HepG2 (cell line): ENCODE measurements at regions not wholly inside any gene's neighbourhood (a gene's known extent, or its start where the extent isn't known, plus 50 kb on each side); places are given as distances from the start of the nearest gene placed in this dataset.

Experiments used
- ATAC-seq: fragments of 200-7000 bp; cut with Tn5 transposase; 3 replicates; pipeline ENCODE4 v1.9.1; 2020; ENCODE audit warnings: mild to moderate bottlenecking, moderate library complexity
- BruUV-seq: library from RNA; stranded (reverse); fragments of 400-500 nt; replicated peaks from 2 replicates; lab custom pipeline; 2021; lab: Mats Ljungman, UMichigan
- CTCF ChIA-PET: fragments of 300-600 bp; formaldehyde crosslinking; extraction: SDS; loops from one replicate; lab custom pipeline; 2021; ENCODE audit warnings: low total read pairs, inconsistent platforms, low intra/inter-chr PET ratio; lab: Yijun Ruan, JAX
- POLR2A ChIA-PET: fragments of 350-600 bp; sonication (Branson Sonifier 250); formaldehyde crosslinking; loops from one replicate; lab custom pipeline; 2020; ENCODE audit warnings: antibody characterized with exemption, inconsistent platforms; lab: Yijun Ruan, JAX
- DNase-seq: peaks from one replicate; pipeline ENCODE4 v3.0.0-alpha.2; 2015; ENCODE audit warnings: low spot score
- FAIRE-seq: peaks from 3 replicates; lab custom pipeline; 2011; peaks lifted over from hg19 to GRCh38; lab: Jason Lieb, UNC
- H2AFZ ChIP-seq: one replicate; pipeline ENCODE4 v1.6.1; 2011; ENCODE audit warnings: low read length, inconsistent platforms
- H3K27ac ChIP-seq: fragments of 300-600 bp; 3 replicates; pipeline ENCODE4 v1.8.0; 2011; ENCODE audit warnings: mixed run types, mild to moderate bottlenecking, mixed read lengths, low read length, inconsistent platforms; ENCODE audit not compliant: insufficient read depth; ENCODE audit errors: extremely low read length
- H3K27me3 ChIP-seq, 2 experiments: fragments of 200-600 bp in 1 of 2; 2 replicates in 1 of 2; 3 replicates in 1 of 2; pipeline versions ENCODE4 v1.6.0 to v1.8.0; 2011; ENCODE audit warnings: low read length in 2 of 2, mild to moderate bottlenecking in 2 of 2, moderate library complexity in 2 of 2, inconsistent platforms in 1 of 2; ENCODE audit not compliant: insufficient read depth in 2 of 2, control insufficient read depth in 1 of 2
- H3K36me3 ChIP-seq, 2 experiments: fragments of 200-600 bp in 1 of 2; replicated peaks in 1 of 2; 2 replicates in 1 of 2; 3 replicates in 1 of 2; pipeline versions ENCODE4 v1.5.1 to v1.8.0; 2011; ENCODE audit warnings: low read length in 2 of 2, inconsistent platforms in 1 of 2; ENCODE audit not compliant: insufficient read depth in 2 of 2, control insufficient read depth in 1 of 2
- H3K4me1 ChIP-seq: 2 replicates; pipeline ENCODE4 v1.5.1; 2012; ENCODE audit warnings: low read length, inconsistent platforms; ENCODE audit not compliant: insufficient read depth
- H3K4me2 ChIP-seq: 2 replicates; pipeline ENCODE4 v1.6.0; 2011; ENCODE audit warnings: low read depth, low read length, inconsistent platforms
- H3K4me3 ChIP-seq, 3 experiments: fragments of 200-600 bp in 1 of 3; sonication (generic), shearing (Covaris generic) in 1 of 3; replicated peaks in 1 of 3; 2 replicates each; pipeline ENCODE4 v1.5.1; 2011 to 2016; ENCODE audit warnings: low read length in 3 of 3, inconsistent platforms in 2 of 3, low read depth in 2 of 3, mild to moderate bottlenecking in 2 of 3, control low read depth in 1 of 3, mixed read lengths in 1 of 3; ENCODE audit not compliant: insufficient read depth in 1 of 3
- H3K79me2 ChIP-seq: one replicate; pipeline ENCODE4 v1.6.1; 2011; ENCODE audit warnings: low read length, inconsistent platforms; ENCODE audit not compliant: insufficient read depth
- H3K9ac ChIP-seq: 2 replicates; pipeline ENCODE4 v1.6.0; 2011; ENCODE audit warnings: mild to moderate bottlenecking, low read depth, low read length, inconsistent platforms; ENCODE audit not compliant: insufficient read depth
- H3K9me3 ChIP-seq: 2 replicates; pipeline ENCODE4 v1.5.1; 2012; ENCODE audit warnings: mild to moderate bottlenecking, low read length
- H4K20me1 ChIP-seq: 2 replicates; pipeline ENCODE4 v1.6.0; 2011; ENCODE audit warnings: inconsistent platforms, mild to moderate bottlenecking, low read length, moderate library complexity; ENCODE audit not compliant: insufficient read depth
- AGO2 ChIP-seq: fragments of 200-400 bp; formaldehyde crosslinking; optimal IDR thresholded peaks from 2 replicates; pipeline ENCODE3; 2017; ENCODE audit warnings: mild to moderate bottlenecking, low read depth, low read length, moderate library complexity
- ASH2L ChIP-seq: fragments of 300-600, 200-600 bp; sonication (generic); IDR thresholded peaks from 2 replicates; pipeline ENCODE4 v1.7.0; 2017; ENCODE audit warnings: low read depth, mild to moderate bottlenecking, moderate library complexity, mixed read lengths, low read length; ENCODE audit not compliant: insufficient read length
- CAMTA2 ChIP-seq: sonication (generic); formaldehyde crosslinking; IDR thresholded peaks from 2 replicates; pipeline ENCODE4 v1.4.0; 2020; ENCODE audit warnings: mild to moderate bottlenecking, missing genetic modification reagents, borderline replicate concordance
- CBX5 ChIP-seq: sonication (generic); formaldehyde crosslinking; IDR thresholded peaks from 2 replicates; pipeline ENCODE4 v1.4.0; 2020; ENCODE audit warnings: missing genetic modification reagents, borderline replicate concordance
- FOXO1 ChIP-seq: sonication (generic); formaldehyde crosslinking; IDR thresholded peaks from 2 replicates; pipeline ENCODE4 v1.4.0; 2020; ENCODE audit warnings: missing genetic modification reagents
- GTF3A ChIP-seq: sonication (generic); formaldehyde crosslinking; conservative IDR thresholded peaks from 2 replicates; pipeline ENCODE4 v1.4.0; 2020; ENCODE audit warnings: mild to moderate bottlenecking, missing genetic modification reagents
- MAFF ChIP-seq: IDR thresholded peaks from 2 replicates; pipeline ENCODE4 v1.6.1; 2011; ENCODE audit warnings: low read depth, low read length, improper control_type of control experiment
- MAZ ChIP-seq, 2 experiments: sonication (generic) in 1 of 2; formaldehyde crosslinking in 1 of 2; IDR thresholded peaks; 2 replicates each; pipeline versions ENCODE4 v1.5.0 to v1.6.1; 2012 to 2020; ENCODE audit warnings: low read depth in 2 of 2, mild to moderate bottlenecking in 2 of 2, borderline replicate concordance in 1 of 2, improper control_type of control experiment in 1 of 2, low read length in 1 of 2, missing genetic modification reagents in 1 of 2, moderate library complexity in 1 of 2
- MIER3 ChIP-seq: IDR thresholded peaks from 2 replicates; pipeline ENCODE4 v1.6.1; 2016; ENCODE audit warnings: missing compliant biosample characterization, borderline replicate concordance
- SIX1 ChIP-seq: sonication (generic); formaldehyde crosslinking; IDR thresholded peaks from 2 replicates; pipeline ENCODE4 v1.4.0; 2020; ENCODE audit warnings: missing genetic modification reagents, borderline replicate concordance
- SNAPC2 ChIP-seq: sonication (generic); formaldehyde crosslinking; IDR thresholded peaks from 2 replicates; pipeline ENCODE4 v1.8.1; 2022; ENCODE audit warnings: mild to moderate bottlenecking, missing genetic modification reagents
- ZBTB3 ChIP-seq: sonication (generic); formaldehyde crosslinking; IDR thresholded peaks from 2 replicates; pipeline ENCODE4 v1.4.0; 2020; ENCODE audit warnings: low read depth, mild to moderate bottlenecking, moderate library complexity, missing genetic modification reagents, borderline replicate concordance
- ZBTB49 ChIP-seq: sonication (generic); formaldehyde crosslinking; IDR thresholded peaks from 2 replicates; pipeline ENCODE4 v1.4.0; 2020; ENCODE audit warnings: missing genetic modification reagents, borderline replicate concordance
- ZNF30 ChIP-seq: sonication (generic); formaldehyde crosslinking; IDR thresholded peaks from 2 replicates; pipeline ENCODE4 v1.5.0; 2020; ENCODE audit warnings: mild to moderate bottlenecking, missing genetic modification reagents
- ZNF367 ChIP-seq: sonication (generic); formaldehyde crosslinking; IDR thresholded peaks from 2 replicates; pipeline ENCODE4 v1.4.0; 2020; ENCODE audit warnings: missing genetic modification reagents, borderline replicate concordance
- ZNF414 ChIP-seq: sonication (generic); formaldehyde crosslinking; IDR thresholded peaks from 2 replicates; pipeline ENCODE4 v1.5.0; 2020; ENCODE audit warnings: missing genetic modification reagents
- ZNF678 ChIP-seq: sonication (generic); formaldehyde crosslinking; IDR thresholded peaks from 2 replicates; pipeline ENCODE4 v1.4.0; 2020; ENCODE audit warnings: mild to moderate bottlenecking, missing genetic modification reagents
- ZNF816 ChIP-seq: sonication (generic); formaldehyde crosslinking; IDR thresholded peaks from 2 replicates; pipeline ENCODE4 v1.8.0; 2022; ENCODE audit warnings: missing genetic modification reagents, mild to moderate bottlenecking, borderline replicate concordance
- WGBS: methylation state at CpG from one replicate; pipeline ENCODE4 v1.1.6; 2017; ENCODE audit warnings: low lambda C conversion rate; 5-methylcytosine and 5-hydroxymethylcytosine counted together
- in situ Hi-C: cut with HindIII; loops from 2 replicates; pipeline ENCODE4 v1.10.0; 2017; ENCODE audit warnings: low pct_unique_long_range_greater_than_20kb; ENCODE audit not compliant: extremely low pct_ligation_motif_present
- intact Hi-C: fragments of 100-400 bp; cut with micrococcal nuclease; formaldehyde crosslinking; loops from one replicate; pipeline ENCODE4 v1.10.0; 2022; ENCODE audit not compliant: unreplicated experiment
- TF ChIP-seq, protein P1 (sequence below): sonication (generic); formaldehyde crosslinking; IDR thresholded peaks from 2 replicates; pipeline ENCODE4 v1.5.0; 2020; ENCODE audit warnings: mild to moderate bottlenecking, missing genetic modification reagents

DNA sequence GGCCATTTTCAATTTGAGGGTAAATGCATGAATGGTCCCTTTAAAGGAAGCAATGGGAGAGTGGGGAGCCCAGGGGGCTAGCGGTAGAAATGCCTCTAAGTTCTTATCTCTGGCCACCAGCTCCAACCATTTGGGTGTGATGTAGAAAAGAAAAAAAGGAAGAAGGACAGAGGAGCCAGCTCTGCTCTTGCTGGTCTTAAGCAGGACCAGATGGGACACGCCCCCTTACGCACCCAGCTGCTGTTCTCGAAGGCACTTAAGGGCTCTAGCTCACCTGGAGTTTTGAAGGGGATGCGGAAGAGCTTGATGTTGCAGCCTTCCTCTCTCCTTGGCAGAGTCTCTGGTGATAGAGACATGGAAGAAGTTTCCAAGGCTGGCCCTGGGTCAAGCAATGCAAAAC, 59.5 kb upstream of the RNF144B start (continued):
- TF ChIP-seq MAZ (IDR thresholded peaks at IDR 0.05; ENCODE audit: borderline replicate concordance, low read depth, low read length) (no peak), MAZ (CRISPR knock-in tag; IDR thresholded peaks at IDR 0.05; ENCODE audit: low read depth) (no peak)

GRCh38 chr6:18326980-18327379, 60.2 kb upstream of the RNF144B start:
- no peak for ATAC-seq
- no peaks in the 10 kb centered on the region for H3K9me3 ChIP-seq
- H3K4me1 ChIP-seq, result no peaks in the 10 kb centered on the region
- H3K36me3 ChIP-seq, result no peaks in the 10 kb centered on the region
- 24% methylated on average over 5 of the region's 6 CpGs for WGBS
- no peak overlapping the region for H3K4me2 ChIP-seq
- H3K79me2 ChIP-seq, result no peaks in the 10 kb centered on the region
- H3K4me3 ChIP-seq, result no peak overlapping the region
- H2AFZ ChIP-seq, result no peak overlapping the region
- H3K27me3 ChIP-seq, result no peaks in the 10 kb centered on the region
- ChIA-PET POLR2A (no interaction called here), CTCF (no interaction called here)
- in situ Hi-C loops (loop anchor here (5.0 kb wide), 1 partner anchor 175 kb away; no protein-coding TSS in a partner anchor), intact Hi-C loops (no loop called here)
- no peak overlapping the region for H3K9ac ChIP-seq
- BruUV-seq, result no TSS peak
- no peak for FAIRE-seq
- no peak overlapping the region for H3K27ac ChIP-seq
- DNase-seq, result no peak
- H4K20me1 ChIP-seq, result no peaks in the 10 kb centered on the region
- TF ChIP-seq ZBTB49 (CRISPR knock-in tag) (no peak), SNAPC2 (CRISPR knock-in tag) (no peak), CBX5 (no peak), ZNF816 (CRISPR knock-in tag) (no peak), ZBTB3 (CRISPR knock-in tag) (no peak), ZNF678 (CRISPR knock-in tag) (no peak), ZNF30 (CRISPR knock-in tag) (no peak), MIER3 (no peak), FOXO1 (CRISPR knock-in tag) (no peak), CAMTA2 (CRISPR knock-in tag) (no peak), MAFF (no peak), ZNF367 (no peak), GTF3A (CRISPR knock-in tag) (no peak), ASH2L (no peak), AGO2 (no peak), ZNF414 (CRISPR knock-in tag) (no peak), SIX1 (no peak)
- TF ChIP-seq, protein P1, sequence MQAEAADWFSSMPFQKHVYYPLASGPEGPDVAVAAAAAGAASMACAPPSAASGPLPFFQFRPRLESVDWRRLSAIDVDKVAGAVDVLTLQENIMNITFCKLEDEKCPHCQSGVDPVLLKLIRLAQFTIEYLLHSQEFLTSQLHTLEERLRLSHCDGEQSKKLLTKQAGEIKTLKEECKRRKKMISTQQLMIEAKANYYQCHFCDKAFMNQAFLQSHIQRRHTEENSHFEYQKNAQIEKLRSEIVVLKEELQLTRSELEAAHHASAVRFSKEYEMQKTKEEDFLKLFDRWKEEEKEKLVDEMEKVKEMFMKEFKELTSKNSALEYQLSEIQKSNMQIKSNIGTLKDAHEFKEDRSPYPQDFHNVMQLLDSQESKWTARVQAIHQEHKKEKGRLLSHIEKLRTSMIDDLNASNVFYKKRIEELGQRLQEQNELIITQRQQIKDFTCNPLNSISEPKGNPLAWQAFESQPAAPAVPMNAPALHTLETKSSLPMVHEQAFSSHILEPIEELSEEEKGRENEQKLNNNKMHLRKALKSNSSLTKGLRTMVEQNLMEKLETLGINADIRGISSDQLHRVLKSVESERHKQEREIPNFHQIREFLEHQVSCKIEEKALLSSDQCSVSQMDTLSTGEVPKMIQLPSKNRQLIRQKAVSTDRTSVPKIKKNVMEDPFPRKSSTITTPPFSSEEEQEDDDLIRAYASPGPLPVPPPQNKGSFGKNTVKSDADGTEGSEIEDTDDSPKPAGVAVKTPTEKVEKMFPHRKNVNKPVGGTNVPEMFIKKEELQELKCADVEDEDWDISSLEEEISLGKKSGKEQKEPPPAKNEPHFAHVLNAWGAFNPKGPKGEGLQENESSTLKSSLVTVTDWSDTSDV (CRISPR knock-in tag), result no peak
